Stimulated activated CD8-positive, alpha-beta memory T cell treated with anti-CD3 and anti-CD28 coated beads, Interleukin-7, amount 100 ng/mL, for 48 hours (primary cell): ENCODE measurements at regions not wholly inside any gene's neighbourhood (a gene's known extent, or its start where the extent isn't known, plus 50 kb on each side); places are given as distances from the start of the nearest gene placed in this dataset.
"Not testable (repeated sequence)": the region's sequence is repeated elsewhere in the genome, so short reads cannot be mapped to it uniquely, and the experiment has no call there.

Experiments
- DNase-seq, 2 donors: peaks; one replicate each; pipeline ENCODE4 v3.0.0-alpha.2; 2020; ENCODE audit warnings: low read depth in 1 of 2; ENCODE audit errors: extremely low read depth in 1 of 2

GRCh38 chr7:66502230-66503035, 126.2 kb upstream of the KCTD7 start:
- no peak for DNase-seq

DNA sequence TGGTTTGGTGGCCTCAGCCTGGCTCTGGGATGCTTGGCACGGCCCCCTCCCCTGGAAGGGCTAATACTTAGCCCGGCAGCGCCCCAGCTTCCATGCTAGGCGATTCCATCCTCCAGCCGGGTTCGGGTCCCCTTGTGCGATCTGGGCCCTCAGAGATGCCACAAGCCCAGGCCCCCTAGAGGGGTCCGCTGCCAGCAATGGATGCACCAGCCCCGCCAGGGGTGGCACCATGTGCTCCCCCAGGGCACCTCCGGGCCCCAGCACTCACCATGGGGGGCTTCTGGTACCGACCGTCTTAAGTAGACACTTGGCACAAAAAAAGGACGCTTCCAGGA, 125.7 kb upstream of the KCTD7 start:
- DNase-seq, result no peak

- no peak for DNase-seq
Measured at GRCh38 chr7:66503551-66504031, 125.1 kb upstream of the KCTD7 start.

GRCh38 chr7:66504131-66504530, 124.5 kb upstream of the KCTD7 start:
- DNase-seq, result no peak

GRCh38 chr7:66505009-66505408, 123.7 kb upstream of the KCTD7 start:
- no peak for DNase-seq

DNA sequence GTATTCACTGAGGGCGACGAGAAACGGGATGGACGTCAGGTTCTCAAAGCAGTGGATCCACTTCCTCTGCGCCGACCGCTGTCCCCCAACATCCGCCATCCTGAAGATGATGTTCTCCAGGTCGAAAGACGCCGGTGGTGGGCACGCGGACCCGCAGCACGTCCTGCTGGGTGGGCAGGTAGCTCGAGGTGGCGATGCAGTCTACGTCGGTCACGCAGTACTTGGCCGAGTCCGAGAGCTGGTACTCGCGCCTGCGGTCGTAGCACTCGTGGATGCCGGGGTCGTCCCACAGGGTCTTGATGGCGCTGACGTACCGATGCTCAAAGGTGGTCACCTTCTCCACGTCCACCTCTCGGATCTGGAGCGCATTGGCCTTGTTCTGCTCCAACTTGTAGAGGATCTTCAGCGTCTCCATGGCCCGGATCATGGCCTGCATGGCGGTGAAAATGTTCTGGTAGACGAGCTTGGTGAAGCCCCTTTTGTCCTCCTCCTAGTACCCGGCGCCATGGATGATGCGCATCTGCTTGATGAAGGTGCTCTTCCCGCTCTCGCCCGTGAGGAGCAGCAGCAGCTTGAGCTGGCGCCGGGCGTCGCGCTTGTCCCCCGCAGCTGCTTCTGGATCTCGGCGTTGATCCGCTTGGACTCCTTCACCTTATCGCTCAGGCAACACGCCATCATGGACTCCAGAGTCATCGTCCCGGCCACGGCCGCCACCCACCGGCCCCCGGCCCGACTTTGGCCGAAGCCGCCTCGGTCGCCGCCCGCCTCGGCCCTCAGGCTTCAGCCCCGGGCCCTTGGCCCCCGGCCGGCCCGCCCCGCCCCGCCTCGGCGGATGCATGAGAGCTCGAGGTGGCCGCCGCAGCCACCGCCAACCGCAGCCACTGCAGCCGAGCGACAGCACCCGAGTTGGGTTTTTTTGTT, 122.9 kb upstream of the KCTD7 start:
- no peak for DNase-seq

DNA sequence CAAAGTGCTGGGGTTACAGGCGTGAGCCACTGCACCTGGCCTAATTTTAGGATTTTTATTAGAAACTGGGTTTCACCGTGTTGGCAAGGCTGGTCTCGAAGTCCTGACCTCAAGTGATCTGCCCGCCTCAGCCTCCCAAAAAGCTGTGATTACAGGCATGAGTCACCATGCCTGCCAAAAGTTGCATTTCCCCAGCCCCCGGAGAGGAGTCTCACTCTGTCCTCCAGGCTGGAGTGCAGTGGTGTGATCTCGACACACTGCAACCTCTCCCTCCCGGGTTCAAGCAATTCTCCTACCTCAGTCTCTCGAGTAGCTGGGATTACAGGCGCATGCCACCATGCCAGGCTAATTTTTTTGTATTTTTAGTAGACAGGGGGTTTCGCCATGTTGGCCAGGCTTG, 122.0 kb upstream of the KCTD7 start:
- DNase-seq, result not testable (repeated sequence)

DNA sequence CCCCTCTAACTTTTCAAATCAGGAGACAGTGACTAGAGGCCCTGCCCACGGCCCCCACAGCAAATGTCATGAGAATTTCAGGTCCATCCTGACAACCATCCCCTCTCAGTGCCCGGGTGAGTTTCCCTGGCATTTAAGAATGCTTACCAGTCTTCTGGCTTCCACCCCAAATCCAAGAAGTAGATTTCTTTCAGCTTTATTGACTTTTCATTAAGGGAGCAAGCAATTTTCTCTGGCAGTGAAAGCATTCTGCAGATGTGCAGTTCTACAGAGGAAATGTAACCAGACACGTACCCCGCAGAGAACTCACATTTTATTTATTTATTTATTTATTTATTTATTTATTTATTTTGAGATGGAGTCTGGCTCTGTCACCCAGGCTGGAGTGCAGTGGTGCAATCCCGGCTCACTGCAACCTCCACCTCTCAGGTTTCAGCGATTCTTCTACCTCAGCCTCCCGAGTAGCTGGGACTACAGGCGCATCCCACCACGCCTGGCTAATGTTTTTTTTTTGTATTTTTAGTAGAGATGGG, 120.9 kb upstream of the KCTD7 start:
- DNase-seq, result no peak

- DNase-seq, result no peak
Measured at GRCh38 chr7:66508431-66508830, 120.2 kb upstream of the KCTD7 start.

DNA sequence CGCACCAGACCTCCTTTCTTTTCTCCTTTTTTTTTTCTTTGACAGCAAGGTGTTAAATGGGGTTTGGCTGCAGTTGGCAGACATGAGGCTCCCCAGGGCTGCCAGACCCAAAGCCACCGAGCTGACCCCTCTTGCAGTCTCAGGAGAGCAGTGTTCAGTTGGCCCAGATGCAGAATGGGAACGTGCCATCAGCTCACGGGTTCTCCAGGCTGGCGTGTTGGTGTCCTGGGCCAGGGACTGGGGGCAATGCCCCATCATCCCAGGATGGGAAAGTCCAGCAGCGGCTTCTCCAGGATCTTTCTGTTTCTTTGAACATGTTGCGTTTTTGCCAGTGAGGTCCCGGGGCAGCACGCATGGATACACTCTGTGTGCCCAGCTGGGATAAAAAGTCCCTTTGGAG, 114.6 kb upstream of the KCTD7 start:
- DNase-seq, result no peak

DNA sequence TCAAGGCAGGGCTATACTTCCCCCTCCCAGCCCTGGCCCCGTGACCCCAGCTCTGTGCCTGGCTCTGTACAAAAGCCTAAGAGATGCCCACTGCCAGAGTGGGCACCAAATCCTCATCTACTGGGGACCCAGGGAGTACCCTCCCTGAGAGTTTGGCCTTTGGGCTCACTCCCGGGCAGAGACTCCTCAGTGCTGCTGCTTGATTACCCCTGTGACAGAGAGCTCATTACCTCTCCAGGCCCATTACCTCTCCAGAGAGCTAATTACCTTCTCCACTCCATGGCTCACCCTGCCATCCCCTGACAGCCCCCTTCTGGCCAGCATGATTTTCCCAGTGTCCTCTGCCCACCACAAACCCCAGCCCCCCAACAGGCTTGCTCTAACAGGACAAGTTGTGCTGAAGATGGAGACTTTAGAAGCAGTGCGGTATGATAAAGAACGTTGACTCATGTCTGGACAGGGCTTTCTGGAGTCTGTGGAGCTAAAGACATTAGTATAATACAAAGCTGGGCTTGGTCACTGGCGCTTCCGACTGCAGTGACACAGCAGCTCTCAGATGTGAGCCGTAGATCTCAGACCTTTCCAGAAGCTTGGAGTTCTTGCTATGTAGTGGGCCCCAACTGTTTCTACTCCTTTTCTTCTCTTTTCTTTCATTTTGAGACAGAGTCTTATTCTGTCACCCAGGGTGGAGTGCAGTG, 111.3 kb upstream of the KCTD7 start:
- no peak for DNase-seq

DNA sequence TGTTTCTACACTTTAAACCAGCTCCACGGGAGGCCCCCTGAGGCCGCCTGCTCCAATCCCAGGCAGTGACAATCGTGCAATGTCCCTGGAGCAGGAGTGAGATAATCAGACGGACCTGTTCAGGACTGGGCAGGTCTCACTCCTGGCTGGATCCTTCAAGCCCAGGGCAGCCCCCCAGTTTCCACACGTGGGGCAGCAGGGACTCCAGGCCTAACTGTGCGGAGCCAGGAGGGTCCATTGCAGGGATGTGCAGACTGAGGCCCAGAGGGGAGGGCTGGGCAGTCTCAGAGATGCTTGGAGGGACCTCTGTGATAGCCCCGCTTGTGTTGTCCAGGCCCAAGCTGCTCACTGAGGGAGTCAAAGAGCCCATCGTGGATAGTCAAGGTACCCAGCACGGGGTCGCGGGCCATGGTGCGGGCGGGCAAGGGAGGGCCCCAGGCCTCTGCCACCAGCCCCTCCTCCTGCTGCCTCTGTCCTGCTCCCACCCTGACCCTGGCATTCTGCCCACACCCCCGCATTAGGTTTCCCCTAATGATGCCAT, 110.5 kb upstream of the KCTD7 start:
- no peak for DNase-seq

GRCh38 chr7:66521675-66522074, 107.0 kb upstream of the KCTD7 start:
- DNase-seq, result no peak

GRCh38 chr7:66522518-66522917, 106.2 kb upstream of the KCTD7 start:
- DNase-seq, result no peak

GRCh38 chr7:66523409-66523808, 105.3 kb upstream of the KCTD7 start:
- no peak for DNase-seq

DNA sequence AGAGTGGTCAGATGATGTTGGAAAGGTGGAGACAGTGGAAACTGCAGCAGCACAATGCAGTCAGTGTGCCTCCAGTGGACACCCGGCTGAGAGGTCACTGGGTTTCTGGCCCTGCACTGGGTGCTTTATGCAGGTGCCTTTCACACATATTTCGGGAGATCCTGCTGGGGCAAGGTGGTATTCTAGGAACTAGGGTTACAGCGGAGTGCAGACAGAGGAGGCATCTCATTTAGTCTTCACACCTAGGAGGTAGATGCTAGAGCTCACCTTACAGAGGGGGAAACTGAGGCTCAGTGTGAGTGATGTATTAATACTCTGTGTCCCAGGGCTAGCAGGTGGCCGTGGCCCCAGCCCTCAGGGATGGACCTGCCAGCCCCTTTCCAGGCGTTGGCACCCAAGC, 103.9 kb upstream of the KCTD7 start:
- DNase-seq, result no peak

GRCh38 chr7:66526782-66527181, 101.9 kb upstream of the KCTD7 start:
- DNase-seq, result not testable (repeated sequence)

GRCh38 chr7:66528652-66529051, 100.0 kb upstream of the KCTD7 start:
- no peak for DNase-seq

DNA sequence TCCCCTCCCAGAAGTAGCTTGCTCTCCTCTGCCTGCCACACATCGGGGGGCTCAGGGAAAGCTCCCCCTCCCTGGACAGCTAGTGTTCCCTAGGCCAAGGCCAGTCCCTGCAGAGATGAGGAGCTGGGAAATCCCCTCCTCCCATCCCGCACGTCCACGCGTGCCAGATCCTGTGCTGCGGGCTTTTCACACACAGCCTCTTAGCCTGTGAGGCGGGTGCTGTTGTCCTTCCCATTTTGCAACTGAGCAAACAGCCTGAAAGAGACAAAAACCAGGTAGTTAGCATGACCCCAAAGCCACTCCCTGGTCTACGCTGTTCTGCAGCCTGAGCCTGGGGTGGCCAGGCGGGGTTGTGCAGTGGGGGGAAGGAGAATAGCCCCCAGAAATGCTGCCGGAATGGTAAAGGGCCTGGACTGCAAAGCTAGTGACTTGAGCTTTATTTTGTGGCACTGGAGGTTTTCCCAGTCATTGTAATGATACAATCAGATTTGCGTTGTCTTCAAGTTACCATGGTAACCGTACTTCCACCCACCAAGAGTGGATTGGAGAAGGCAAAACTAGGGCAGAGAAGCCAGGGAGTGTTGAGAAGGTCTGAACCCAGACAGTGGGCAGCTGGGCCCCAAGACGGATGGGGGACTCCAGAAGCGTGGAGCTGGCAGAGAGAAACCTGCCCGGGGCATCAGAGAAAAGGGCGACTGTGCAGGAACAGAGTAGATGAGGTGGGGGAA, 98.6 kb upstream of the KCTD7 start:
- DNase-seq, result no peak
